Left ventricle myocardium superior (tissue), 1 donor: ENCODE measurements at regions not wholly inside any gene's neighbourhood (a gene's known extent, or its start where the extent isn't known, plus 50 kb on each side); places are given as distances from the start of the nearest gene placed in this dataset.

Experiments used
- ATAC-seq: fragments of 200-7000 bp; cut with Tn5 transposase; one replicate; pipeline ENCODE4 v1.9.1; 2020; ENCODE audit warnings: mild to moderate bottlenecking, moderate library complexity
- DNase-seq: peaks from one replicate; pipeline ENCODE4 v3.0.0-alpha.2; 2020
- intact Hi-C: fragments of 100-400 bp; cut with micrococcal nuclease; formaldehyde crosslinking; loops from one replicate; pipeline ENCODE4 v1.11.0; 2022
- donor health status: DM: no; HTN: yes; CAD: no; lungs with severe emphysema.

DNA sequence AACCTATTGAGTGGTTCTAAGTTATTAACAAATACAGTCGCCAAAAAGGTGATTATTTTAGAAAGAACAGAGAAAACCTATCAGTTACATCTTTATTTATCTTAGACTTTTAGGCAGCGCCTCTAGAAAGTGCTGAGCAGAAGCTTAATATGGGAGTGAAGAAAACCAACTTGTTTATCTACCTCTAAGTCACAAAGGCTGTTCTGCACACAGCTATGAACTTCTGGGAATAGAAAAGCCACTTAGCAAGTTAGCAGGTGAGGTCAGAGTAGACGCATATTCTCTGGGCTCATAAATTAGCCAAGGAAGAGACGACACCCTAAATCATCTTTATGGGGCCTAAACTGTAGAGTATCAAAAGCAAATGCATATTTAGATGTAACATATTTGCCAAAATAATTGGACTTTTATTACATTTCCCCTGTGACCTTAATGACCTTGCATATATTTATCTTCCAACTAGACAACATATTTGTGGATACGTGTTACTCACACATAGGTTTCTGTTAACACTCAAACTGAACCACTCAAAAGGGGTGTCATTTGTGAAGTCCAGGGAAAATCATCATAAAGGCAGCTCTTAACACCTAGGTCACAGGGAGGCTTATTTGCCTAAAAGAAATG lies 267.1 kb downstream of the ADGB start:
- no peak for DNase-seq
- no peak for ATAC-seq
- intact Hi-C loops, result no loop called here

DNA sequence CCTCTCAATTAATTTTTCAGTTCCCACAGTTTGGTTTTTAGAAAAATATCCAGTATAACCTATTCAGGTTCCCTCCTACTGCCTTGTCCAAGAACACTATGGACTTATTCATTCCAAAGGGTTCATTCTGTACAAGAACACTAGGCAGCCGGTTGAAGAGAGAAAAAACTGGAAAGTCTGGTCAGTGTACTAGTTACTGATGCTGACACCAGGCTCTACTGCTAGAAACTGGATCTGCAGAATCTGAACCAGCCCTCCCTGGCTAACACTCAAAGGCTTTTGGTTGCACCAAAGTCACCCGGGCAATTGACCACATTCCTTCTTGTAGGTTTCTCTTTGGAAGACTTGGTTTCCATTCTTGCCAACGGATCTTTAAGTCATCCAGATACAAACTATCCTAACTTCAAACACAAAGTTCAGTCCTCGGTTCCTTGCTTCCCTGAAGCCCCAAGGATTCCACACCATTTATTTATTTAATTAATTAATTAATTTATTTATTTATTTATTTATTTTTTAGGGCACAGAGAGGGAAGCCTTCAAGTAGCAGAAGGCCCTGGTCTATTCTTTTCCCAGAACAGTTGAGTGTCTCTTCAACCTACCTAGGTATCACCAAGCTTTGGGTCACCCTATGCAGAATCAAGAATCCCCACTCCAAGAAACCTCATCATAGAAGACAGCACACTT lies 268.1 kb downstream of the ADGB start:
- DNase-seq (no peak), ATAC-seq (no peak)
- intact Hi-C loops, result no loop called here

DNA sequence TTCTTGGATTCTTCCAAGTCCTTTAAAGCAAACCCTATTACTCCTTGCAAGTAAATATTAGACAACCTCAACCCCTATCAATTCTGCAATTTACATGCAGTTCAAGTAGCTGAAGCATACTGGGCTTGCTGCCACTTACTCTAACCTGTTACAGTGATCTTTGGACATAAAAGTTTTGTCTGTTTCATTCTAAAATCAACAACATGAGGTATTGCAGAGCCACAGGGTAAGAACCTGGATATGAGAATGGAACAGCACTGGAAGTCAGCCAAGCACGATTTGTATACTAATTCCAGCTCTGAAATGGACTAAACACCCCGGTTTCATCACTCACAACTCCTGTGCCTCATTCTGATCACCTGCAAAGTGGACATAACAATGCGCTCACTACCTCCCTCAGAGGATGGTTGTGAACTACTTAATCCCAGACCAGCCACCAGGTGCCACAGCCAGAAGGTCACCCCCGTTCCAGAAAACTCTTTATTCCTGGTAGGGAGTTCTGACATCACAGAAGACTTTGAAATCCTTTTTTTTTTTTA lies 270.0 kb downstream of the ADGB start:
- no peak for DNase-seq
- intact Hi-C loops, result no loop called here
- no peak for ATAC-seq

DNA sequence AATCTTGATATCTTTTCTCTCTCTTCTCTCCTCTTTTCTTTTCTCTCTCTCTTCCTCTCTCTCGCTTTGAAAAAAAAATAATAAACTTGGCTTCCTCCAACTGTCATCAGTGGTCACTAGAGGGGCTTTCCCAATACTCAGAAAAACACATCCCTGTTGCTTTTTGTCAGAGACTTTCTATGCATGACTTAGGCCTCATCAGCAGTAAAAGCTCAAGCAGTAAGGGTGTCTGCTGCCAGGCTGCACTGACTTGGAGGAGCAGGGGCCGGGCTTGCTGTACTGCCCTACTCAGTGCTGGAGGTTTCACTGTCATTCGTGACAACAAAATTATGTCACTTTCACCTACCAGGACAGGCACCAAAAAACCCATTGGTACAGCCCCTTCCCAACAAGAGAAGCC lies 272.0 kb downstream of the ADGB start:
- intact Hi-C loops, result no loop called here
- no peak for ATAC-seq
- DNase-seq, result no peak

DNA sequence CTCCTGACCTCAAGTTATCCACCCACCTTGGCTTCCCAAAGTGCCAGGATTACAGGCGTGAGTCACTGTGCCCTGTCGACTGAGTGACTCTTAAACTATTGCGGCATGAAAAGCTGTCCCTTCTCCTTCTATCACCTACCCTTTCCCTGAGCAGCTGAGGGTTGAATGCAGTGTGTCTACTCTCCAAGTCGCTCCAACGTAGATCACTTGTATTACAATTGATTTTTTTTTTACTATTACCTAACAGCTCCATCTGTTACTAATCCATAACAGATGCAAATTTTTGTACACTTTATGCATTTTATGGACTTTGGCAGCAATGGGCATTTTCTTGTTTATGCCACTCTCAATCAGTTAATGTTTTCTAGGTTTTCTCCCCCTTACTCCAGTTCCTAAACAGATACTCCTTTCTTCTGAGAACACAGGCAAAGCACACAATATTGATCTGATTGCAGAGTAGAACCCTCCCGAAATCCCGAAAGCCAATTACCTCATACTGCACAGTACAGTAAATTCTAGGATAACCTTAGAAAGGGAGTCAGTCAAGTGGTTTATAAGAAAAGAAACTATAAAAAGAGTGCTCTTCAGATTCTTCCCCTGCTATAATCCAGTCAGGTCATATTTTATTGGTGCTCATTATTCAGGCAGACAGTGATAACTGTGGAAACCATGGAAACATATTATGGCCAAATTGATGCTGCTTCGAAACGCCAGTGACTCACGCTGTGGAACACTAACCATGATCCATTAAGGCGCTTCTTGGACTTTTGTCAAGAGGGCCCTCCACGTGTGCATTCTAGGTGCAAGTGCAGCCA lies 273.0 kb downstream of the ADGB start:
- intact Hi-C loops, result no loop called here
- ATAC-seq, result no peak
- no peak for DNase-seq

DNA sequence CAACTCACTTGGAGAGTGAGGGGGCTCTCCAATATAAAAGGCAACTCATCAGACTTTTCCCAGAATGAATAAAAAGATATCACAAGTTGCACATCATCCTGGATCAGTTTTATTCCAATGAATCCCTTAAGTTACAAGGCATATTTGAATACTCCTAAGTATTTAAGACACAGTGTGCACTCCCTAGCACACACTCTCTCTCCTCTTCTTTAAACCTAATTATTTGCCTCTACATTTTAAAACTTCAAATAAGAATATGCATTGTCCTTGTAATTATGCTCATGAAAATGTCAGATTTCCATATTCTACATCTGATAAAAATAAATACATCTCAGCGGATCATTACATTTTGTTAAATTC lies 273.6 kb downstream of the ADGB start:
- no peak for DNase-seq
- ATAC-seq, result no peak
- intact Hi-C loops, result no loop called here

DNA sequence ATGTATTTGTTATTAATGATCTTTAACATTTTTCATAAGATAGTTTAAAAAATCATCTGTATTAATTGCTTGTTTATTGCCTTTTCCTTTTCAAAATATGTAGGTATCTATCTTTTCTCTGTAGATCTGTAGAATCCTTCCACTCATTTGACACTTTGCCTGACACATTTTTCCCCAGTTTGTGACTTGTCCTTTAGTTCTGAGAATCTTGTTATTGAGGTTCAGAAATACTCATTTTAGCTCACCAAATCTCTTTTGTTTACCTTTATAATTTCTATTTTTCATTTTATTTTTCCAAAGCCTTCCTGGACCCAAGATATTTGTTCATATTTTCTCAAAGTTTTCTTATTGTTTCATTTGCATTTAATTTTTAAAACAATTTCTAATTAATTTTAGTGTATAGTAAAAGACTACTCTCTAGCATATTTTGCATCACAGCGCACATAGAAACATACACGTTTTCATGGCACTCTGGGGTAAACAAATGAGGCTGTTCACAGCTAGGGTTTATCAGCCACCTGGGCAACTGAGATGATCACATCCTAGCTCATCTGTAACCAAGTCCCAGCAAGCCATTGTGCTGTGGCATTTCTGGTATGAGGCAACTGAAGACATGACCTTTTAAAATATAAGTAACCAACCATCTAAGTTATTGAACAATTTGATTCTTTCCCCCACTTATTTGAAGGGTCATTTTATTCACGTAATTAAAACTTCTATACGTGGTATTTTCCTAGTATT lies 275.7 kb downstream of the ADGB start:
- intact Hi-C loops, result no loop called here
- no peak for ATAC-seq
- no peak for DNase-seq

DNA sequence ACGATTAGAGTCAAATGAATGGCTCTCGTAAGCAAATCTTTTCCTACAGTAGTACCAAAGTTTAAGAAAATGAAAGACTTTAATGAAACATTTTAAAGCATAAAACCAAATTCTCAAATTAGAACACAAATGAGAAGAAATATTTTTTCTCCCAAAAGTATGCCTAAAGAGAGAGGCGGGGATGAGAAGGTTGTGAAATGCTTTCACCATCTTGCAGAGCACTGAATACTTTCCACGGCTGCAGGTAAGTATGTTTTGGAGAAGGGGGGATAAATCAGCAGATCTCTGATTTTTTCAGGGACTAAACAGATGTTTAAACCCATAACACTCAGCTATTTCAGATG lies 277.1 kb downstream of the ADGB start:
- ATAC-seq, result no peak
- no peak for DNase-seq
- intact Hi-C loops, result no loop called here

DNA sequence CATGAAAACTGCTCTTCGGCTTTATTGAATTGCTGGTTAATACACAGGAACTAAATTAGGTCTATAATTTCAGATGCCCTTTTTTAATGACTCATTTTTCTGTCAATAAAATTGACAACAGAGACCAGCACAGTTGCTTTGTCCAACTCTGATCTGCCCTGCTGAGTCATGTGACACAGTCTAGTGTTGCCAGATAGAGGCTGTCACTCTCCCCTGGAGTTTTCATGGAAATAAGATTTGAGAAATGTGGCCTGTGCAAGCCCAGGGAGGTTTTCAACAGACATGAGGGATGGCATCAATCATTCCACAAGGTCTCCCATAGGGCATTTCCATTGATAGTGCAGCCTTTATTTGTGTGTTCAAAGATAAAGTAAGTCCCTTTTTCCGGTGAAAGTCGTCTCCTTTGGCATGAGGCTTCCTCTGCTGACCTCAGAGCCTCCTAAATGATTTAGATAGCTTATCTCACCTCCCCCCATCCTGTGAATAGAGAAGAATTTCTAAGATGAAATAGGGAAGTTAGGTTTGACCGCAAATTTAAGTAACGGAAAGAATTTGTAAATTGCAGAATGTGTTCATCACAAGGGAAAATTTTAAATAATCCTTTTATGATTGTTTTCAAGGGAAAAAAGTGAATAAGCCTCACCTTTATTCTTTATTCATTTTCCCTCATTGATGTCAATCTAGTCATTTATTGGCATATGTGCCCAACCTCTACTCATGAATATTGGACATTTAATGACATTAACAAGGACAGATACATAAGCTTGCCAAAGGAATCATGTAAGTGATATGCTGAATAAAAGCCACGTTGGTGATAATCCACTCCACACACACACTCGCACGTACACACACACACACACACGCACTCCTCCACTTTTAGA lies 277.7 kb downstream of the ADGB start:
- ATAC-seq, result no peak
- intact Hi-C loops, result no loop called here

DNA sequence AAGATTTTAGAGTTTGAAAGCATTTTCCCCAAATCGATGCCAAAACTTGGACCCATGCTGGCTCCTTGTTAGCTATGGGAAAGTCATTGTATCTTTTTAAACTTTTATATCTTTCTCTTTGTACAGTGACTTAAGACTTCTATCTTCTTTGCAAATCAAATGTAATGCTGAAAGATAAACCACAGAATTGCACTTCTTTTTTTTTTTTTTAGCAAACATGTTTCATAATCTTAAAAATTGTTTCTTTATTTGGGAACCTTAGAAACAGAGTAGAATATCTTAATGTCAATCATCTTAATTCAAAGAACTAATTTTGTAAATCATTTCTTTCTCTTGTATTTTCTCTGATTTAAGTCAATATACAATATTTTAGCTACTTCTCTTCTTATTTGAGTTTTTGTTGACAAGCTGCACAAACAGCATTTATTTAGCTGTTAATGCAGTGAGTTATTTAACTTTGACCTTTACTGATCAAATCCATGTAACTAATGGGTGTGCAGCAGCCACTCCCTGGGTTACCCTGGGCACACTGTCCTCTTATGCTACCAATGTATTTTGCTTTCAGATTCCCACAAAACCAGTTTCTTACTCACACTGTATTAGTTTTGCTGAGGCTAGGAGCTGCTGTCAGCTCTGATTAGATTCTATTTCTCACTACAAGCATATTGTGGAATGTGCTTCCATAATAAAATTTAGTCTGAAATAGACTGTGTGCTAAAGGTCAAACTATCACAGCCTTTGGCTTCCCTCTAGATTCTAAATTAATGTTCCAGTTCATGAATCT lies 279.6 kb downstream of the ADGB start:
- ATAC-seq (no peak), DNase-seq (no peak)
- intact Hi-C loops, result no loop called here

More for the DNA sequence above, 277.7 kb downstream of the ADGB start:
- no peak for DNase-seq

DNA sequence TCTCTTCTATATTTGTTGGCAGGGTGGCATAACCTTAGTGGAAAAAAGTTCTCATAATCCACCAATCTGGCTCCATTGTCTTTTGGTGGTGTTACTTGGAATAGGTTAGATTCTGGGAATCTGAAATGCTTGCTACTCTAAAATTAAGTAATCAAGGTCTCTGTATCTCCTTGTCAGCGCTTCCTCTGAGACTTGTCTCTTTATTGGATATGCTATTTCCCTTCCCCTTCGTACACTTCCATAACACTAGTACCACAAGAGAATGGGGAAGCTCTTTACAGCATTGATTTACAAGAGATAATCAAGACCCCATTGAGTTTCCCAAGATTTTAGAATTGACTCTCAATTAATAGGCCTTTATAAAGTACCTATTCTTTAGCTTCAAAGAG lies 280.2 kb downstream of the ADGB start:
- no peak for ATAC-seq
- intact Hi-C loops, result no loop called here

DNA sequence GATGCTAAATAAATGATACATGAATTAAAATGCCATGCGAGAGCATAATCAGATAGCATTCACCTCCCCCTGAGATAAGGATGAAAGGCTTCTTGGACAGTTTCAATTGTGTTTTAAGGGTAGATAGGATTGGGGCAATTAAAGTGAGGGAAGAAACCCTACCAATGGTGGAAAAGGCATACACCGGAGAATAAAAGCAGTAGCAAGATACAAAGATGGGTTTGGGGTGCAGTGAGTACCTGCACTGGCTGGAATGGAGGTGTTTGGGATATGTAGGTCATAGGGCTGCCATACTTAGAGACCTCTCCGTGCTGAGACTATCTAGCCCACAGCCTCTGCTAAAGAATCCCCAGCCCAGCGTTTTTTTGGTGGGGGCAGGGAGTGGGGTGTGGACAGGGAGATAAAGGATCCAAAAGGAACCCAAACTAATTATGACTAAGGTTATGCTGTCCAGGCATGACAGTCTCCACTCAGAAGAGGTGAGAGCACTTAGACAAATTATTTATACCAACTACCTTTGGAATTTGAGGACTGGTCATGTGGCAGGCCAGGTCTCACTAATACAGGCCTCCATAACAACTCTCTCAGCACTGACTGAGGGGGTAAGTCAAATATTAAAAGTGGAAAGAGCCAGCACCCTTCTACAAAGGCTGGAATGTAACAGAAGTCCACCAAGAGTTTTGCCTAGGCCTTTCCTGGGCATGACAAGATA lies 280.8 kb downstream of the ADGB start:
- ATAC-seq, result no peak
- intact Hi-C loops, result no loop called here
- no peak for DNase-seq

More for the DNA sequence above, 280.2 kb downstream of the ADGB start:
- DNase-seq, result no peak

DNA sequence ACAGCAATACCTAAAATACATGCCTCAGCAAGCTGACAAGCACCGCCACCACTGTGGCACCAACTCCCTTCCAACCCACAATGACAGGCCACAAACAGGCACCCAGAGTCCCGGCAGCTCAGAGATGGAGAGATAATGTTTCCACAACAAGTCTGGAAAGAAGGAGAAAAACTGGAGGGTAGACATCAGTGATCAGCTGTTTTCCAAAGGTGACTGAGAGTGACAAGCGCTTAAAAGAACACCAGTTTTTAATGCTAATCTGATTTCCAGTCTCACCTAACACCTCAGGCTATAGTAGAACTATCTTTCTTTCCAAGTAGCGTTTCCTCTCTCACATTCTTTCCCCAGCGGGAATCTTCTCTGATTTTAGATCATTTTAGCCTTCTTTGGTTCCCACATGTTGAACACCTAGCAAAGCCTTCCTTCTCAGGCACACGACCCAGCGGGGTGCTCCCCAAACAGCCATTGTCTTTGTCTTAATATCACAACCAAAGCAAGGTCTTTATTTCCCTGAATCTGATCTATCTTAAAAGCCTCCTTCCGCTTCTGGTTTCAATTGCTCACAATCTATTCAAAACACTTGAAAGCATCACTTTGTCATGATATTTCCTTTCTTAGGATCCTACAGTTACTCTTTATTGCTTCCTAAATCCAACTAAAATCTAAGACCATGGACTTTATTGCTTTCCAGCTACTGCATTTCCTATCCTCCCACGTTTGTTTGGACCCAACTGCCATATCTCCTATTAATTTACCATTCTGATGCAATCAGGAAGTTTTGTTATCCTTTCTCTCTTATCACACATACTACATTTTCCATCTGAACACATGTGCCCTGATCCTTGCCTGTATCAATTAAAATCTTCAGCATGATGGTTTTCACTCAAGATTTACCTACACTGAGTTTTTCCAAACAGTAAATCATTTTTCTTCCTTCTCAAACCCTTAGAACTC lies 282.7 kb downstream of the ADGB start:
- intact Hi-C loops, result no loop called here
- ATAC-seq, result no peak
- DNase-seq, result no peak

DNA sequence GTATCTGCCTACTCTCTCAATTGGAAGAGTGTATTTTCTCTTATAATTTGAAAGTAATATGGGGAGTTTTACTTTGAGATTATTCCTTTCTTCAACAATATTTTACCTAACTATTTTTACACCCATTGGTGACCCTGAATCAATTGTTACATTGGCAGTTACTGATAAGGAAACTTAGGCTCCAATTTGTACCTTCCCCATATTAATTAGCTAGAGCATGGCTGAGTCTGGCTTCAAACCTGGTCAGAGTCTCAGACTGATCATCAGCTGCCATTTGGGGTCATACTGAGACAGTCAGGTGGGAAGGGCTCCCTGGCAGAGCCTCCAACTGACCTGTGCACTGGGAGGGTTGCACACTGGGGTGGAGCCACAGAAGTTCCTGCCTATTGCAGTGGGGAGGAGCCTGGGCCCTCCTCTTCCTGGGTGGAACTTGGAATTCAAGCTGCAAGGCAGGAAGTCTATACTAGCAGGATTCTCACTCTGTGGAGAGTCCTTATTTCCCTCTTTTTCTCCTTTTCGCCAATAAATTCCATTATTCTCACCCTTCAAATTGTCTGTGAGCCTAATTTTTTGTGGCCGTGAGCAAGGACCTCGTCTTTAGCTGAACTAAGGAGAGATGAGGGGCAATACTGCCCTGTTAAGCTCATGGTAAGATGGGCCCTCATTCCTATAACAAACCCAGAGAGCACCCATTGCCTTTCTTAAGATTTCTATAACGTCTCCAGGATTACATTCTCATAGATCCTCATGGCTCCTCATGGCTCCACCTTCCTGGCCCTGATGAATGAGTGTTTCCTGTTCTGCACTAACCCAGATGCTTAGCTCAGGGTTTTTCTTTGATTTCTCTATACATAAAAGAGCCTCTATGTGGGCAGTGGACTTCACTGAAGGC lies 285.1 kb downstream of the ADGB start:
- intact Hi-C loops, result no loop called here
- no peak for ATAC-seq
- no peak for DNase-seq

DNA sequence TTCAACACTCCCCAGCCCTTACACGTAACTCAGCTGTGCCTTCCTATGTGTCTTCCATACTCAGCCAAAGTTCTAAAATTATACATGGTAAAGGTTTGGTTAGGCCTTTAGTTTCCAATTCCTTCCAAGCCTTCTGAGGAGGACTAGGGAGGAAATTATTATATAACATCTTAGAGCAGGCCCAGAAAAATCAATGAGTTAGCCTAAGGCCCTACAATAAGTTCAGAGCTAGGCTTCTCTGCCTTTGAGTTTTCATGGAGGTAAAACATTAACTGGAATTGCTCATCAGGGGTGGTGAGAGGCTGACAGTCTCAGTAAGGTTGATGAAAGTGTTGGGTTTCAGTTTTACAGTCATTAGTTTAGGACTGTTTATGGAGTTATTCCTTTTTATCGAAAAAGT lies 286.0 kb downstream of the ADGB start:
- intact Hi-C loops, result no loop called here

More for the DNA sequence above, 286.0 kb downstream of the ADGB start:
- no peak for DNase-seq
- ATAC-seq, result no peak
